ENCODE measurements at regions not wholly inside any gene's neighbourhood (a gene's known extent, or its start where the extent isn't known, plus 50 kb on each side); places are given as distances from the start of the nearest gene placed in this dataset.

GRCh38 chrY:16644270-16644800, 1235.7 kb downstream of the CDY2B start:
- TF ChIP-seq HDAC2 (IDR thresholded peaks at IDR 0.05; ENCODE audit: borderline replicate concordance in 1 of 2, low read depth in 2 of 2, low read length in 2 of 2) (no peak), EP300 (IDR thresholded peaks at IDR 0.05; ENCODE audit: borderline replicate concordance in 1 of 2, low read depth in 2 of 2, low read length in 2 of 2) (no peak), CTCF (IDR thresholded peaks at IDR 0.05; ENCODE audit: control extremely low read depth in 1 of 3, insufficient read depth in 1 of 3, low read depth in 1 of 3, low read length in 3 of 3) (no peak), NRF1 (IDR thresholded peaks at IDR 0.05; ENCODE audit: low read depth, low read length) (no peak), TAF1 (IDR thresholded peaks at IDR 0.05; ENCODE audit: low read depth, low read length) (no peak), CBX5 (IDR thresholded peaks at IDR 0.05; ENCODE audit: low read depth, low read length) (no peak), POLR2AphosphoS5 (IDR thresholded peaks at IDR 0.05; ENCODE audit: low read depth, low read length) (no peak), BCL11A (IDR thresholded peaks at IDR 0.05; ENCODE audit: low read depth in 2 of 2, low read length in 2 of 2) (no peak), TBP (IDR thresholded peaks at IDR 0.05; ENCODE audit: low read depth, low read length) (no peak)
